T-helper 1 cell treated with Interleukin-12 subunit alpha and Interleukin-12 subunit beta and Interleukin-4 antibody, amounts not matched to agents 30 μg/mL and 1 μg/mL, for 36 hours (primary cell): ENCODE measurements at regions not wholly inside any gene's neighbourhood (a gene's known extent, or its start where the extent isn't known, plus 50 kb on each side); places are given as distances from the start of the nearest gene placed in this dataset.

Experiments used
- H3K27ac Mint-ChIP-seq: one replicate; pipeline ENCODE4 v1.8.0; 2021; ENCODE audit warnings: mild to moderate bottlenecking, mixed read lengths
- H3K27me3 Mint-ChIP-seq: one replicate; pipeline ENCODE4 v1.8.0; 2021; ENCODE audit warnings: low read depth, mixed read lengths
- H3K36me3 Mint-ChIP-seq: one replicate; pipeline ENCODE4 v1.8.0; 2021; ENCODE audit warnings: low read depth, mixed read lengths
- H3K4me1 Mint-ChIP-seq: one replicate; pipeline ENCODE4 v1.8.0; 2021; ENCODE audit warnings: low read depth, mixed read lengths
- H3K4me3 Mint-ChIP-seq: one replicate; pipeline ENCODE4 v1.8.0; 2021; ENCODE audit warnings: mild to moderate bottlenecking, moderate library complexity, mixed read lengths
- H3K9me3 Mint-ChIP-seq: one replicate; pipeline ENCODE4 v1.8.0; 2021; ENCODE audit warnings: mixed read lengths

DNA sequence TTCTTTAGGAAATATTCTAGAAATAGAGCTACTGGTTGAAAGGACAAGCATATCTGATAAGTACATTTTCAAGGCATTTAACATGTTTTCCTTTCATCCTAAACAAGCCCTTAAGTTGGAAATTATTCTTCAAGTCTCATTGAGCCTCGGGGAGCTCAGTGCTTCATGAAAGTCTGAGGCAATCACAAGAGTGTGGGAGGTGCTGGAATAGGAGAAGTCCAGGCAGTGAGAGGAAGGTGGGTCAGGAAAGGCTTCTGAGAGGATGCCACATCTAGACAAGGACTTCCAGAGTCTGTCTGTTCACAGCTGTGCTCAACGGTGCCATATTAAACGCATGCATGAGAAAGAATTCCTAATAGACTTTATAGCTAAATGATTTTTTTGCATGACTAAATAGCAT, 69.8 kb downstream of the CD83 start:
- Mint-ChIP-seq H3K36me3 (no peaks in the 10 kb centered on the region), H3K27me3 (peaks cover 17% of the 10 kb centered on the region), H3K27ac (no peak overlapping the region), H3K4me1 (no peaks in the 10 kb centered on the region), H3K9me3 (no peaks in the 10 kb centered on the region), H3K4me3 (no peak overlapping the region)

DNA sequence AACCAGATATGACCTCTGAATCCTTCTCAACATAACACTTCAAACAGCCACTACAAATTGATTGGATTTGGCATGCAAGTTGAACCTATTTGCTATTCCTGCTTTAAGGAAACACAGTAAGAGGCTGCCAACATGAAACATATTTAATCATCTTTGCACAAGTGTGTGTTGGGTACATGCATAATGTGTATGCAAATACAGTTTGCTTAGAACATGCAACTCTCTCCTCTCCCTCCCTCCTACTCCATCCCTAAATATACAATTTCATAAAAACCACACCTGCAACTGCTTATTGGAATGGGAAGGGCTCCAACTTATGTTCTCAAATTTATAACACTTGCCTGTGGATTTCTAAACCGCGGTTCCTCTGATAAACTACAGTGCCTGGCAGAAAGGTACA, 71.5 kb downstream of the CD83 start:
- Mint-ChIP-seq H3K36me3 (no peaks in the 10 kb centered on the region), H3K9me3 (no peaks in the 10 kb centered on the region), H3K4me3 (no peak overlapping the region), H3K27ac (no peak overlapping the region), H3K27me3 (peaks cover 25% of the 10 kb centered on the region), H3K4me1 (no peaks in the 10 kb centered on the region)

DNA sequence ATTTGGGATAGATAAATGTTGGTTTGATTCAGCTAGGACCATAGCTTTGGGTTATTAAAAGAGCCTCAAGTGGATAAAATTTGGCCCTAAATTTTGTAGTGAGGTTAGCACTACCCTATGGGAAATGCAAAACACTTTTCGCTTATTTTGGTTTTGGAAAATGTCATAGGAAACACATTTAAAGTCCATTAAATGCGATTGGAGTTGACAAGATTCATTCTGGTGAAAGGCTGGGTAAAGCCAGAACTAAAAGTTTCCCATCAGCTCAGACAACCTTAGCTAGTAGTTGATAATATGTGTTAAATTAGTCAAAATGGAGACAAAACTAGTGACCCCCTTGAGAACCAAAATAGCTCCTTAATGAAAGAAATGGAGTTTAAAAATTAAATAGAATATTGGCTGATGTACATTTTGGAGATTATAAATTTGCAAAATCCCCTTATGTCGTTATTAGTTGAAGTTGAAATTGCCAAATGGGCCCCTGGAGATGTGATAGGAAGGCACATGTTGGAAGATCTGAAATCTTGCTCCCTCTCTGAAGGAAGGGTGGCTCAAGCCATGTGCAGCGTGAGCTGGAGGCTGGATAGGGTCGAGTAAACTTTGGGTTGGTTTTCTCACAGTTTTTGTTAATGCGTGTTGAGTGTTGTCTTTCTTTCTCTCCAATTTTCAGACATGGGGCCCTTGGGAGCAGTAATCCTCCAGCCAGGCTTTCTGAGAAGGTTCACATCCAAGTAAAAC, 72.8 kb downstream of the CD83 start:
- Mint-ChIP-seq H3K27me3 (peaks cover 29% of the 10 kb centered on the region), H3K27ac (no peak overlapping the region)

DNA sequence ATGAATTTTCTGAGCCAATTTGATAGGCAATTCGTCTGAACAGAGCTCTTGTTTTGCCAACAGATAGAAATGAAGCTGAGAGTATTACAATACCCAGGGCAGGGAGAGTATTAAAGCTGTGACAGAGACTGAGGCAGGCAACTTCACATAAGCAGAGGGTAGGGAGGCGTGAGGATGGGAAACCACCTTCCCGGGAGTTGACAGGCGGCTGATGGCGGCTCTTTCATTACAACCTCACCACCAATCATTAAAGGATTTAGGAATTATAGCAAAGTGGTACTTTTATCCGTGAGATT, 73.3 kb downstream of the CD83 start:
- Mint-ChIP-seq H3K36me3 (no peaks in the 10 kb centered on the region), H3K4me1 (no peaks in the 10 kb centered on the region), H3K27me3 (peaks cover 29% of the 10 kb centered on the region), H3K9me3 (no peaks in the 10 kb centered on the region), H3K4me3 (no peak overlapping the region), H3K27ac (no peak overlapping the region)

More for the DNA sequence above, 72.8 kb downstream of the CD83 start:
- Mint-ChIP-seq H3K4me1 (no peaks in the 10 kb centered on the region), H3K9me3 (no peaks in the 10 kb centered on the region), H3K36me3 (no peaks in the 10 kb centered on the region), H3K4me3 (no peak overlapping the region)

DNA sequence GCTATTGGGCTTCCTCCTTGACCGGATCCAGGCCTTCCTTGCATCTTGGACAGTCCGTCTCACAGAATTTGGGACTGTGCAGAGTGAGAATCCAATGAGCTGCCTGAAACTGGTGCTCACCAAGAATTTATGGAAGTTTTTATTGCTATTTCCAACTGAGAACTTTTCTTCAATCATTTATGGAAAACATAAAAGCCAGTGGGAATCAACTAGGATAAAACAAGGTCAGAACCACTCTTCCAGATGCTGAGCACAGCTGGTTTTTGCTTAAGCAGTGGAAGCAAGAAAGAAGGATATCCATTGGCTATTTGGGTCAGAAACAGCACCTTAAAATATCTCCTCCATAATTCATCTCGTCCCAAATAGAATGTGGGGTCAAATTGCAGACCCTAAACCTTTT, 74.2 kb downstream of the CD83 start:
- Mint-ChIP-seq H3K4me1 (no peaks in the 10 kb centered on the region), H3K27ac (no peak overlapping the region), H3K27me3 (peaks cover 29% of the 10 kb centered on the region), H3K4me3 (no peak overlapping the region), H3K9me3 (no peaks in the 10 kb centered on the region), H3K36me3 (no peaks in the 10 kb centered on the region)

DNA sequence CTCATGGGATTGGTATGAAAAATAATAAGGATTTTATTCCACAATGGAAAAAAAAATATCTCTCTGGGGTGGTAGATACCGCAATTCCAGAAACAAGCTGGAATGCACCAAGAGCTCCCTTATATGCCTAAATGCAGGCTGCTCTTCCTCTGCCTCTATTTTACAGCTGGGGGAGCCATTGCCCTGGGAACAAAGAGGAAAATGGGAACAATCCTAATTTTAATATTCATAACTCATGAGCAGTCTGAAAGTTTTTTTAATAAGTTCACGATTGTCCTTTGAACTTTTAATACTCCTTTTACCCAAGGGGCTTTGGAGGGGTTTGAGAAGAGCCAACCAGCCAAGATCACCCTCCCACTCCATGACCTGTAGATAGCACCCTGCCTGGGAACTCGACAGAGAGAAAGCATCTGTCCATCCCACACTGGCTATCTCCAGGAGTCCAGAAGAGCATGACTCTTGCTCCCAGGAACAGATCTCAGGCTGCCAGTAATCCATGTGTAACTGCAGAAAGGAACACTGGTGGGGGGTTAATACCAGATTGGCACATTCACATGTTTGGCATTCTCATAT, 74.7 kb downstream of the CD83 start:
- Mint-ChIP-seq H3K27me3 (peaks cover 29% of the 10 kb centered on the region), H3K4me3 (no peak overlapping the region), H3K9me3 (no peaks in the 10 kb centered on the region), H3K4me1 (no peaks in the 10 kb centered on the region), H3K36me3 (no peaks in the 10 kb centered on the region), H3K27ac (no peak overlapping the region)

DNA sequence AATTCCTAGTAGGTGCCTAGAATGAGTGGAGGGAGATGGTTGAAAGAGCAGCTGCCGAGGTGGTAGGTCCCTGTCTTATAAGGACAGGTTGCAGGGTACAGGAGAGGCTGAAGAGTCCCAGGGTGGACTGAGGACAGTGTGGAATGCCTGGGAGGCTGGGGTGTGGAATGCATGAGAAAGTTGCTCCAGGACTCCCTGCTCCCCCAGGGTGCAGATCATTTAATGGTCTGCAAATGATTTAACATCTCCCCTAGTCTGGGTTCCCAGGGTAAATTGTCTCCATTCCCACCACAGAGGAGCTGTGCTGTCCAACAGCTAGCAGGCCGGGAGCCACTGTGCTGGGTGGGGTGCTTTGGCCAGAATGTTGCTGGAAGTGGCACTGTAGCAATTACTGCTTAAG, 76.0 kb downstream of the CD83 start:
- no peak overlapping the region for H3K4me3 Mint-ChIP-seq
- no peaks in the 10 kb centered on the region for H3K9me3 Mint-ChIP-seq
- H3K36me3 Mint-ChIP-seq = no peaks in the 10 kb centered on the region
- peaks cover 29% of the 10 kb centered on the region for H3K27me3 Mint-ChIP-seq
- H3K27ac Mint-ChIP-seq = no peak overlapping the region
- no peaks in the 10 kb centered on the region for H3K4me1 Mint-ChIP-seq

DNA sequence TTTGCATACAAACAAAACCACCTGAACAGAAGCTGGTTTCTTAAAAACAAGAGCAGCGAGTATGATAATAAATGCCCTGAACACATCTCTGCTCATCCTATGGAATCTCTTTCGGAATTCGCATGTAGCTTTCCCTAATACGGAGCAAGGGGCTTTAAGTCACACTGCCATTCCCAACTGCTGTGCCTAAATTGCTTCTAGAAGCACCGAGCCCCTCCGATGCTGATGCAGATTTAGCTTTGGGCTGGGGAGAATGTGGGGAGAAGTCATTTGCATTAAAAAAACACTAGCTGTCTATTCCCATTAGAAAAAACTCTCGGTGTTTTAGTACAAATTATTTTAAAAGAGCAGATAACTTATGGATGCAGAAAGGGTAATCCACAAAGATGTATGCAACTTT, 76.9 kb downstream of the CD83 start:
- H3K27ac Mint-ChIP-seq = no peak overlapping the region
- no peaks in the 10 kb centered on the region for H3K9me3 Mint-ChIP-seq
- no peaks in the 10 kb centered on the region for H3K36me3 Mint-ChIP-seq
- H3K4me1 Mint-ChIP-seq = no peaks in the 10 kb centered on the region
- H3K4me3 Mint-ChIP-seq = no peak overlapping the region
- peaks cover 23% of the 10 kb centered on the region for H3K27me3 Mint-ChIP-seq

DNA sequence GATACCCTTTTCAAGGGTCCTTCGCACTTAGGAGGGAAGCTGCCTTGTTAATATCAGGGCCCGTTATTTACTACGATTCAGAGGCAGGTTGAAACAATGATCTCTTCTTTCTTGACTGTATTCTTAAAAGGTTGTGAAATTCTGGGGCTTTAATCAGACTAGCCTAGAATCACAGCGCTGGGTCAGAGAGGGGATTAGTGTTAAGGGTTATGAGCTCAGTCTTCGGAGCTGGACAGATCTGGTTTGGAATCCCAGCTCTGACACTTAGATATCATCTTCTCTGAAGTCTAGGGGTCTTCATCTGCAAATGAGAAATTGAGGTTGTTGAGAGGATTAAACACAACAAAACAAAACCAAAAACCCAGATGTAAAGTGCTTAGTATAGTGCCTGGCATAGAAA, 77.4 kb downstream of the CD83 start:
- H3K9me3 Mint-ChIP-seq = no peaks in the 10 kb centered on the region
- peaks cover 18% of the 10 kb centered on the region for H3K27me3 Mint-ChIP-seq
- no peaks in the 10 kb centered on the region for H3K4me1 Mint-ChIP-seq
- H3K36me3 Mint-ChIP-seq = no peaks in the 10 kb centered on the region
- H3K27ac Mint-ChIP-seq = no peak overlapping the region
- no peak overlapping the region for H3K4me3 Mint-ChIP-seq

DNA sequence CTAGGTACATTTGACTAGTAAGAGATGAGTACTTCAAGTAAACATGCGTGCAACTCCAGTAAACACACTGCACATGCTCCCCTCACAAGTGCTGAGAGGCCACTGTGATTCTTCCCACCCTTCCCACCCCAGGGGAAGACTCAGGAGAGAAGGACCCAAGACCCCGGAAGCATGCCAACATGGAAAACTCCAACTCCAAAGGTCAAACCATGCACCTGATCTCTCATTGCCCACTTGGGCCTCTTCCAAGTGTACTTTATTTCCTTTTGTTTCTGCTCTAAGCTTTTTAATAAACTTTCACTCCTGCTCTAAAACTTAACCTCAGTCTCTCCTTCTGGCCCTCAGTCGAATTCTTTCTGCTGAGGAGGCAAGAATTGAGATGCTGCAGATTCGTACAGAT, 78.5 kb downstream of the CD83 start:
- Mint-ChIP-seq H3K36me3 (no peaks in the 10 kb centered on the region), H3K9me3 (peaks cover 4% of the 10 kb centered on the region), H3K27me3 (peaks cover 12% of the 10 kb centered on the region), H3K27ac (no peak overlapping the region), H3K4me1 (no peaks in the 10 kb centered on the region), H3K4me3 (no peak overlapping the region)

DNA sequence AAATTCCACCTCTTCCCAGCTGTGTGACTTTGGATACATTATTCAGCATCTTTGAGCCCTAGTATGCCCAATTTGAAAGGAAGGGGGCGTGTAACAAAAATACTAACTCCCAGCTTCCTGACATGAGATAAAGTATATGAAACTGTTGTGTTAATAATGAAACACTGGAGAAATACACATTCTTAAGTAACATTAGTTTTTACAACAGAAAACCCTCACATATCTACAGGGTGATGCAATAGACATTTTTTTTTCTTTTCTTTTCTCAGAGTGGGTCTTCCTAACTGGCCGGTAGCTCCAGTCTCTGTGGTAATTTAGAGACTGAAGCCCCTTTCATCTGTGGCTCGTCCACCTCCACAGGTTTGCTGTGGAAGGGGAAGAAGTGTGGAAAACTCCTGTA, 79.5 kb downstream of the CD83 start:
- Mint-ChIP-seq H3K36me3 (no peaks in the 10 kb centered on the region), H3K27ac (no peak overlapping the region), H3K9me3 (peaks cover 4% of the 10 kb centered on the region), H3K27me3 (peaks cover 12% of the 10 kb centered on the region), H3K4me1 (no peaks in the 10 kb centered on the region), H3K4me3 (no peak overlapping the region)

DNA sequence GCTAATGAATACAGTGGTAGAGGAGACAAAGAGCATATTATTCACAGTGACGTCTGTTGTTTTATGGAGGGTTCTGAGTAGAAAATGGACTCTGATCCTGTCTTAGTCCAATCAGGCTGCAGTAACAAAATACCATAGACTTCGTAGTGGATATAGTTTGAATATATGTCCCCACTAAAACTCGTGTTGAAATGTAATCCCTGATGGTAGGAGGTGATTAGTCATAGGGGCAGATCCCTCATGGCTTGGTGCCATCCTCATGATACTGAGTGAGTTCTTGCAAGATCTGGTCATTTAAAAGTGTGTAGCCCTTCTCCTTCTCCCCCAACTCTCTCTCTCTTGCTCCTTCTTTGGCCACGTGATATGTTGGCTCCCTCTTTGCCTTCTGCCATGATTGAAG, 82.5 kb downstream of the CD83 start:
- H3K4me3 Mint-ChIP-seq = no peak overlapping the region

DNA sequence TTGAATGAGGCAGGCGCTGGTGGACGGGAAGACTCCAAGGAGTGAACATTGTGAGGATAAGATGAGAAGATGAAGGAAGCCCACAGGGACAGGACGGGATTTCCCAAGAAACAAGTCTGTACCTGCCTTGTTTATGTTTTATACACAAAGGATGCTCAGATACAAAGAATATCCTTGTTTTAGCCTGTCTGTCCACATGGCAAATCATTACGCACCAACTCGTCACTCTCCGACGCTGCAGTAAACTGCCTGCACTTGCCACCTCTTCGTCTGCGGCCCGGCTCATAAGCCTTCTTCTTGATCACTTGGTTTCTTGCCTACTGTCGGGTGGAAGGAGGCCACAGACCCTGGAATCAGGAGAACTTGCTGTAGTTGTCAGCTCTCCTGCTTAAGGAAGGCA, 85.4 kb downstream of the CD83 start:
- no peaks in the 10 kb centered on the region for H3K27me3 Mint-ChIP-seq

More for the DNA sequence above, 82.5 kb downstream of the CD83 start:
- no peak overlapping the region for H3K27ac Mint-ChIP-seq
- peaks cover 4% of the 10 kb centered on the region for H3K9me3 Mint-ChIP-seq
- H3K36me3 Mint-ChIP-seq = no peaks in the 10 kb centered on the region
- H3K4me1 Mint-ChIP-seq = no peaks in the 10 kb centered on the region
- peaks cover 1% of the 10 kb centered on the region for H3K27me3 Mint-ChIP-seq

DNA sequence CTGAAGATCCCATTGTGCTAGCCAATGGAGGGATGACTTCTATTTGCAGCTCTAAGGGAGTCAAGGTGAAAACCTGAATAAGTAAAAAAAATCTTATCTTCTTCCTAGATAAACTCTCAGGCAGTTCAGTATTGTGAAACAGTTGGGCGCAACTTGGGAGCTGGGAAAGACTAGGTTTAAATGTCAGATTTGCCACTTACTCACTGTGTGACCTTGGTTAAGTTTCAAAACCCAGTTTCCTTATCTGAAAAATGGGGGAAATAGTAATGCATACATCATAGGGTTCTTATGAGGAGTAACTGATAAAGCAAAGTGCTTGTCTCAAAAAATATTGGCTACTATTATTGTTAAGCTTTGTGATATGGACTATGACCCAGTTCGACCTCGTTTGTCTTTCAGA, 88.8 kb downstream of the CD83 start:
- Mint-ChIP-seq H3K9me3 (no peaks in the 10 kb centered on the region), H3K4me1 (peaks cover 4% of the 10 kb centered on the region), H3K27ac (no peak overlapping the region), H3K4me3 (no peak overlapping the region), H3K36me3 (no peaks in the 10 kb centered on the region), H3K27me3 (peaks cover 3% of the 10 kb centered on the region)

More for the DNA sequence above, 85.4 kb downstream of the CD83 start:
- no peak overlapping the region for H3K4me3 Mint-ChIP-seq
- no peak overlapping the region for H3K27ac Mint-ChIP-seq
- no peaks in the 10 kb centered on the region for H3K4me1 Mint-ChIP-seq
- H3K9me3 Mint-ChIP-seq = peaks cover 4% of the 10 kb centered on the region
- H3K36me3 Mint-ChIP-seq = no peaks in the 10 kb centered on the region

DNA sequence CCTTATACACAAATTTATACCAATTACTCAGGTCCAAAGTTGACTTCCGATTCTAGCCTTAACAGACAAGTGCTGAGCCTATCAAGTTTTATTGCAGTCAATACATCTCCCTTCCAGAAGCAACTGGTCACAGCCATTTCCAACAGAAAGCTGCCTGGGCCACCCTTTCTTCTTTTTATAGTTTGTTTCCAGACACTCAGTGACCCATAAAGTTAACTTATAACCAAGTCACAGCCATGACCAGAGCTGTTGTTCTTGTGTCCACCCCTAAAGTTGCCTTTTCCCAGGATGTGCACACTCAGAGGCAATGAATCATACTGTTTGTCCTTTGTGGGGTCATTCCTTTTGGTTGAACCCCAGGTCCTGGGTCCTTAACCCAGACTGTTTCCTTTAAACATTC, 89.9 kb downstream of the CD83 start:
- Mint-ChIP-seq H3K27me3 (peaks cover 3% of the 10 kb centered on the region), H3K36me3 (no peaks in the 10 kb centered on the region), H3K4me3 (no peak overlapping the region), H3K9me3 (no peaks in the 10 kb centered on the region), H3K27ac (no peak overlapping the region), H3K4me1 (peaks cover 8% of the 10 kb centered on the region)

DNA sequence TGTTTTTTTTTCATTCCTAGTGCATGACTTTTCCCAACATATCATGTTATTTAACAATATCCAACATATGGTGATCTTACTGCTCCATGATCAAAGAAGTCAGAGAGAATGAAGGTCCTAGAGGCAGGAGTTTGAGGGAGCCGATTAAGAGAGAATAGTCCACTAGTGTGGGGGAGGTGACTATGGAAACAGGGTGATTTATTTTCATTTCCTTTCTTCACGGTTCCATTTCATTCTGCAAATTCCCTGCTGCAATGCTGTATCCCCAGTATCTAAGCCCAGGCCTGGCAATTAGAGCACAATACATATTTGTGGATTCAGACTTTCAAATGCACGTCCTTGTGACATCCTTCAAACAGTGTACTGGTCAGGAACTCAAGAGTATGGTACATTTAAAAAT, 91.4 kb downstream of the CD83 start:
- no peaks in the 10 kb centered on the region for H3K9me3 Mint-ChIP-seq
- no peak overlapping the region for H3K27ac Mint-ChIP-seq
- no peaks in the 10 kb centered on the region for H3K36me3 Mint-ChIP-seq
- peaks cover 3% of the 10 kb centered on the region for H3K27me3 Mint-ChIP-seq
- H3K4me3 Mint-ChIP-seq = no peak overlapping the region
- H3K4me1 Mint-ChIP-seq = peaks cover 8% of the 10 kb centered on the region
